ENCODE measurements at regions not wholly inside any gene's neighbourhood (a gene's known extent, or its start where the extent isn't known, plus 50 kb on each side); places are given as distances from the start of the nearest gene placed in this dataset.

DNA sequence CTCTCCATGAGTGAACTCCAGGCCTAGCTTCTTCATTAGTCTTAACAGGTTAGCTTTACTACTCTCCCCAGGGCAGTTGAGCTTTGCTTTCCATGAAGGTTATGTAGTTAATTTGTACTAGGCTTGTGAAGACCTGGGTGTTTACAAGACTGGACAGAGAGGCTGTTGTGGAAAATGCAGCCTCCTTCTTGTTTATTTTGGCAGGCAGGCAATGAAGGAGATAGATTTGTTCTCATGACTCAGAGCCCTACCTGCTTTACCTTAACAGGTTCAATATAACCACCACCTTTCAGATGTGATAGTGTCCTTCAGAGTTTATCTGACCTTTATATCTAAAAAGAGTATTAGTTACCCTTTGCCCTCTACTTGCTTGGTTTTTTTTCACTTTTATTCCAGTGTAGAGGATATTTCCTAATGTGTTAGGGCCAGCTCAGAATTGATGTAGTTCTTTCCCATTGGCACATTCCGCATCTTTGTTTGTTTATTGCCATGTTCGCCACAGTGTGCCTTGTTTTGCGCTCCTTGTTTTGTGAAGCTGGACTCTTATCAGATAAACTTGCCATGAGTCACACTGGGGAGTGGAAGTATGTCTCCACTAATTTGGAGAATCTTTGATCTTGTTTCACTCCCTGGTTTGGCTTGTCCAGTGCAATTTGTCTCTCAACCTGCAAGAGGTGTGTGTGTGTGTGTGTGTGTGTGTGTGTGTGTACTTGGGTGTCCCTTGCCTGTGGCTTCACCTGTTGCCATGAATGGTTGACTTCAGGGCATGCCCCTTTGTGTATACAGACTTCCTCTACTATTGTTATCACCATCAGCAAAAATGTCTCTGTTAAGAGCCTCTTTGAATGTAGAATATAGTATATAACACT is 87.4 kb upstream of the MACF1 start (continued):
- TF ChIP-seq MYNN (IDR thresholded peaks at IDR 0.05), result no peak
- TF ChIP-seq MYNN (CRISPR knock-in tag; IDR thresholded peaks at IDR 0.05), result no peak
- no peak for TF ChIP-seq ZNF444 (CRISPR knock-in tag; IDR thresholded peaks at IDR 0.05)
- TF ChIP-seq, protein P1, sequence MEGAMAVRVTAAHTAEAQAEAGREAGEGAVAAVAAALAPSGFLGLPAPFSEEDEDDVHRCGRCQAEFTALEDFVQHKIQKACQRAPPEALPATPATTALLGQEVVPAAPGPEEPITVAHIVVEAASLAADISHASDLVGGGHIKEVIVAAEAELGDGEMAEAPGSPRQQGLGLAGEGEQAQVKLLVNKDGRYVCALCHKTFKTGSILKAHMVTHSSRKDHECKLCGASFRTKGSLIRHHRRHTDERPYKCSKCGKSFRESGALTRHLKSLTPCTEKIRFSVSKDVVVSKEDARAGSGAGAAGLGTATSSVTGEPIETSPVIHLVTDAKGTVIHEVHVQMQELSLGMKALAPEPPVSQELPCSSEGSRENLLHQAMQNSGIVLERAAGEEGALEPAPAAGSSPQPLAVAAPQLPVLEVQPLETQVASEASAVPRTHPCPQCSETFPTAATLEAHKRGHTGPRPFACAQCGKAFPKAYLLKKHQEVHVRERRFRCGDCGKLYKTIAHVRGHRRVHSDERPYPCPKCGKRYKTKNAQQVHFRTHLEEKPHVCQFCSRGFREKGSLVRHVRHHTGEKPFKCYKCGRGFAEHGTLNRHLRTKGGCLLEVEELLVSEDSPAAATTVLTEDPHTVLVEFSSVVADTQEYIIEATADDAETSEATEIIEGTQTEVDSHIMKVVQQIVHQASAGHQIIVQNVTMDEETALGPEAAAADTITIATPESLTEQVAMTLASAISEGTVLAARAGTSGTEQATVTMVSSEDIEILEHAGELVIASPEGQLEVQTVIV (CRISPR knock-in tag; IDR thresholded peaks at IDR 0.05; ENCODE audit: borderline replicate concordance), result no peak
- TF ChIP-seq, protein P2, sequence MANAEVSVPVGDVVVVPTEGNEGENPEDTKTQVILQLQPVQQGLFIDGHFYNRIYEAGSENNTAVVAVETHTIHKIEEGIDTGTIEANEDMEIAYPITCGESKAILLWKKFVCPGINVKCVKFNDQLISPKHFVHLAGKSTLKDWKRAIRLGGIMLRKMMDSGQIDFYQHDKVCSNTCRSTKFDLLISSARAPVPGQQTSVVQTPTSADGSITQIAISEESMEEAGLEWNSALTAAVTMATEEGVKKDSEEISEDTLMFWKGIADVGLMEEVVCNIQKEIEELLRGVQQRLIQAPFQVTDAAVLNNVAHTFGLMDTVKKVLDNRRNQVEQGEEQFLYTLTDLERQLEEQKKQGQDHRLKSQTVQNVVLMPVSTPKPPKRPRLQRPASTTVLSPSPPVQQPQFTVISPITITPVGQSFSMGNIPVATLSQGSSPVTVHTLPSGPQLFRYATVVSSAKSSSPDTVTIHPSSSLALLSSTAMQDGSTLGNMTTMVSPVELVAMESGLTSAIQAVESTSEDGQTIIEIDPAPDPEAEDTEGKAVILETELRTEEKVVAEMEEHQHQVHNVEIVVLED (CRISPR knock-in tag; IDR thresholded peaks at IDR 0.05), result no peak
- peak; percentile 98 for TF ChIP-seq JUND (IDR thresholded peaks at IDR 0.05; ENCODE audit: borderline replicate concordance, low read depth, low read length)
- peak; percentile 99 for TF ChIP-seq JUND (tag; IDR thresholded peaks at IDR 0.05; ENCODE audit: borderline replicate concordance, low read depth, low read length)
- no peak for TF ChIP-seq NCOA6 (IDR thresholded peaks at IDR 0.05)
- TF ChIP-seq RBM15 (IDR thresholded peaks at IDR 0.05; ENCODE audit: insufficient read depth, low read length), result no peak
- TF ChIP-seq ZNF133 (CRISPR knock-in tag; IDR thresholded peaks at IDR 0.05), result no peak
- TF ChIP-seq CHD2 (IDR thresholded peaks at IDR 0.05; ENCODE audit: low read depth, low read length), result no peak
- TF ChIP-seq KDM5B (IDR thresholded peaks at IDR 0.05; ENCODE audit: insufficient replicate concordance, low read depth, low read length), result no peak
- TF ChIP-seq, protein P3, sequence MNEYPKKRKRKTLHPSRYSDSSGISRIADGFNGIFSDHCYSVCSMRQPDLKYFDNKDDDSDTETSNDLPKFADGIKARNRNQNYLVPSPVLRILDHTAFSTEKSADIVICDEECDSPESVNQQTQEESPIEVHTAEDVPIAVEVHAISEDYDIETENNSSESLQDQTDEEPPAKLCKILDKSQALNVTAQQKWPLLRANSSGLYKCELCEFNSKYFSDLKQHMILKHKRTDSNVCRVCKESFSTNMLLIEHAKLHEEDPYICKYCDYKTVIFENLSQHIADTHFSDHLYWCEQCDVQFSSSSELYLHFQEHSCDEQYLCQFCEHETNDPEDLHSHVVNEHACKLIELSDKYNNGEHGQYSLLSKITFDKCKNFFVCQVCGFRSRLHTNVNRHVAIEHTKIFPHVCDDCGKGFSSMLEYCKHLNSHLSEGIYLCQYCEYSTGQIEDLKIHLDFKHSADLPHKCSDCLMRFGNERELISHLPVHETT (CRISPR knock-in tag; conservative IDR thresholded peaks at IDR 0.05 in 1 of 2, IDR thresholded peaks at IDR 0.05 in 1 of 2), result peak in 1 of 2 experiments; percentile 35; a peak in 1 of 4 replicates
- no peak for TF ChIP-seq PTRF (tag; IDR thresholded peaks at IDR 0.05)
- no peak for TF ChIP-seq ZBED1 (IDR thresholded peaks at IDR 0.05)
- no peak for TF ChIP-seq ZNF217 (CRISPR knock-in tag; IDR thresholded peaks at IDR 0.05)
- no peak for TF ChIP-seq ZFP1 (CRISPR knock-in tag; IDR thresholded peaks at IDR 0.05)
- TF ChIP-seq, protein P4, sequence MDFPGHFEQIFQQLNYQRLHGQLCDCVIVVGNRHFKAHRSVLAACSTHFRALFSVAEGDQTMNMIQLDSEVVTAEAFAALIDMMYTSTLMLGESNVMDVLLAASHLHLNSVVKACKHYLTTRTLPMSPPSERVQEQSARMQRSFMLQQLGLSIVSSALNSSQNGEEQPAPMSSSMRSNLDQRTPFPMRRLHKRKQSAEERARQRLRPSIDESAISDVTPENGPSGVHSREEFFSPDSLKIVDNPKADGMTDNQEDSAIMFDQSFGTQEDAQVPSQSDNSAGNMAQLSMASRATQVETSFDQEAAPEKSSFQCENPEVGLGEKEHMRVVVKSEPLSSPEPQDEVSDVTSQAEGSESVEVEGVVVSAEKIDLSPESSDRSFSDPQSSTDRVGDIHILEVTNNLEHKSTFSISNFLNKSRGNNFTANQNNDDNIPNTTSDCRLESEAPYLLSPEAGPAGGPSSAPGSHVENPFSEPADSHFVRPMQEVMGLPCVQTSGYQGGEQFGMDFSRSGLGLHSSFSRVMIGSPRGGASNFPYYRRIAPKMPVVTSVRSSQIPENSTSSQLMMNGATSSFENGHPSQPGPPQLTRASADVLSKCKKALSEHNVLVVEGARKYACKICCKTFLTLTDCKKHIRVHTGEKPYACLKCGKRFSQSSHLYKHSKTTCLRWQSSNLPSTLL (IDR thresholded peaks at IDR 0.05), result no peak
- TF ChIP-seq NR3C1 (CRISPR knock-in tag; IDR thresholded peaks at IDR 0.05), result no peak
- TF ChIP-seq SIN3A (IDR thresholded peaks at IDR 0.05; ENCODE audit: borderline replicate concordance in 2 of 2, control insufficient read depth in 1 of 2, low read depth in 2 of 2, low read length in 2 of 2), result no peak
